GM23248 (cell line): ENCODE measurements at regions not wholly inside any gene's neighbourhood (a gene's known extent, or its start where the extent isn't known, plus 50 kb on each side); places are given as distances from the start of the nearest gene placed in this dataset.

ENCODE experiments used
- DNase-seq: peaks from one replicate; pipeline ENCODE4 v3.0.0-alpha.2; 2015
- H2AFZ ChIP-seq: fragments of 200-600 bp; sonication (generic); 2 replicates; pipeline ENCODE4 v1.6.1; 2016; ENCODE audit warnings: antibody characterized with exemption
- H3F3A ChIP-seq: fragments of 200-600 bp; sonication (generic); 2 replicates; pipeline ENCODE4 v1.6.1; 2016; ENCODE audit warnings: mild to moderate bottlenecking, antibody characterized with exemption, mixed run types; ENCODE audit not compliant: insufficient read depth
- H3K27ac ChIP-seq: fragments of 200-600 bp; sonication (generic); 2 replicates; pipeline ENCODE4 v1.5.1; 2016; ENCODE audit warnings: mild to moderate bottlenecking
- H3K27me3 ChIP-seq: fragments of 200-600 bp; sonication (generic); replicated peaks from 2 replicates; pipeline ENCODE4 v1.6.1; 2016; ENCODE audit warnings: mild to moderate bottlenecking; ENCODE audit not compliant: insufficient read depth
- H3K36me3 ChIP-seq: fragments of 200-600 bp; sonication (generic); 2 replicates; pipeline ENCODE4 v1.6.1; 2016; ENCODE audit warnings: low read depth, mild to moderate bottlenecking
- H3K4me1 ChIP-seq: fragments of 200-600 bp; sonication (generic); 2 replicates; pipeline ENCODE4 v1.6.1; 2016; ENCODE audit warnings: mild to moderate bottlenecking; ENCODE audit not compliant: insufficient read depth
- H3K4me2 ChIP-seq: fragments of 200-600 bp; sonication (generic); one replicate; pipeline ENCODE4 v1.6.1; 2016; ENCODE audit warnings: mild to moderate bottlenecking; ENCODE audit not compliant: unreplicated experiment
- H3K4me3 ChIP-seq: fragments of 200-600 bp; sonication (generic); 2 replicates; pipeline ENCODE4 v1.5.1; 2016; ENCODE audit warnings: mild to moderate bottlenecking
- H3K79me2 ChIP-seq: fragments of 200-600 bp; sonication (generic); 2 replicates; pipeline ENCODE4 v1.6.1; 2016; ENCODE audit warnings: mild to moderate bottlenecking; ENCODE audit not compliant: insufficient read depth
- H3K9ac ChIP-seq: fragments of 200-600 bp; sonication (generic); 2 replicates; pipeline ENCODE4 v1.6.1; 2016; ENCODE audit warnings: mild to moderate bottlenecking
- H3K9me2 ChIP-seq: fragments of 200-600 bp; sonication (generic); 2 replicates; pipeline ENCODE4 v1.6.1; 2016; ENCODE audit warnings: mixed run types, mild to moderate bottlenecking, moderate library complexity; ENCODE audit not compliant: insufficient read depth
- H3K9me3 ChIP-seq: fragments of 200-600 bp; sonication (generic); one replicate; pipeline ENCODE4 v1.6.1; 2017; ENCODE audit warnings: low read depth
- H4K20me1 ChIP-seq: fragments of 200-600 bp; sonication (generic); 2 replicates; pipeline ENCODE4 v1.6.0; 2016; ENCODE audit not compliant: insufficient read depth
- EZH2 ChIP-seq: fragments of 200-600 bp; sonication (generic); IDR thresholded peaks from 2 replicates; pipeline ENCODE4 v1.6.1; 2018; ENCODE audit warnings: antibody characterized with exemption, mild to moderate bottlenecking; ENCODE audit not compliant: insufficient read depth, poor library complexity, severe bottlenecking
- EZH2phosphoT487 ChIP-seq: fragments of 200-600 bp; sonication (generic); IDR thresholded peaks from 2 replicates; pipeline ENCODE4 v1.6.1; 2018; ENCODE audit warnings: antibody characterized with exemption, moderate library complexity, mild to moderate bottlenecking, low read depth; ENCODE audit not compliant: insufficient read depth
- WGBS, 2 experiments: methylation state at CpG; one replicate each; pipeline ENCODE4 v1.1.6; 2015 to 2017; ENCODE audit warnings: low lambda C conversion rate in 2 of 2, low coverage in 1 of 2; ENCODE audit errors: missing lambda C conversion rate in 2 of 2; 5-methylcytosine and 5-hydroxymethylcytosine counted together
- in situ Hi-C: fragments of 300-500 bp; cut with MboI; formaldehyde crosslinking; loops from 2 replicates; pipeline ENCODE4 v1.15.0; 2020

DNA sequence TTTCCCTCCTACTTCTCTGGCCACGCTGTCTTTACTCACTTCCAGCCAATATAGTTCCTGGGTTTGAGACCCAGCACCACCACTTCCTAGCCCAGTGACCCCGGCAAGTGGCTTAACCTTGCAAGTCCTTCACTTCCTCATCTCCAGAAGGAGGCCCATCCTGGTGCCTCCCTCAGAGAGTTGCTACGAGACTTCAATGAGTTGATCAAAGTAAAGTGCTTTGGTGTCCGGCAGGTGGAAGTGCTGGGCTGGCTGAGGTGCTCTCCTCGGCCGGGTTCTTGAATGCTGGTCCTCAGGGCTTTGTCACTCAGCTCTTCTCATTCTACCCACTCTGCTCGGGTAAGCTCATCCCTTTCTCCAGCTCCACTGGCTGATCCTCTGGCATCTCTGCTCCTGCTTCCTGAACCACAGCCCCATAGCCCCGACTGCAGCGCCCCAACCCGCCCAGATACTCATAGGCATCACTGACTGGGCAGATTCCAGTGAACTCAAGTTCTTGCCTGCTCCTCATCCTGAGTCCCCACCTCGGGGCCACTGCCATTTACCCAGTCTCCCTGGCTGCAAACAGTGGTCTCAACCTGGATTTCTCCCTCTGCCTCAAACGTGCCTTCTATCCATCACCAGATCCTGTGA, 75.8 kb upstream of the WNT4 start:
- no peaks in the 10 kb centered on the region for H3K4me1 ChIP-seq
- H3K9me3 ChIP-seq: no peaks in the 10 kb centered on the region
- H3K79me2 ChIP-seq: no peaks in the 10 kb centered on the region
- H3K4me3 ChIP-seq: no peak overlapping the region
- 63% methylated on average over 12 of the region's 12 CpGs for WGBS, 2 experiments
- H3K4me2 ChIP-seq: no peak overlapping the region
- H2AFZ ChIP-seq: no peak overlapping the region
- no peaks in the 10 kb centered on the region for H4K20me1 ChIP-seq
- no peaks in the 10 kb centered on the region for H3F3A ChIP-seq
- no peak overlapping the region for H3K9ac ChIP-seq
- in situ Hi-C loops: no loop called here
- no peaks in the 10 kb centered on the region for H3K9me2 ChIP-seq
- no peaks in the 10 kb centered on the region for H3K36me3 ChIP-seq
- no peak for DNase-seq
- TF ChIP-seq EZH2phosphoT487 (no peak), EZH2 (no peak)
- H3K27me3 ChIP-seq: peaks cover 42% of the 10 kb centered on the region
- no peak overlapping the region for H3K27ac ChIP-seq

- 67 to 74% methylated on average over 8 of the region's 8 CpGs for WGBS, 2 experiments
- DNase-seq: no peak
- H3K4me3 ChIP-seq: no peak overlapping the region
Measured at GRCh38 chr1:22221233-22221780, 78.4 kb upstream of the WNT4 start.

DNA sequence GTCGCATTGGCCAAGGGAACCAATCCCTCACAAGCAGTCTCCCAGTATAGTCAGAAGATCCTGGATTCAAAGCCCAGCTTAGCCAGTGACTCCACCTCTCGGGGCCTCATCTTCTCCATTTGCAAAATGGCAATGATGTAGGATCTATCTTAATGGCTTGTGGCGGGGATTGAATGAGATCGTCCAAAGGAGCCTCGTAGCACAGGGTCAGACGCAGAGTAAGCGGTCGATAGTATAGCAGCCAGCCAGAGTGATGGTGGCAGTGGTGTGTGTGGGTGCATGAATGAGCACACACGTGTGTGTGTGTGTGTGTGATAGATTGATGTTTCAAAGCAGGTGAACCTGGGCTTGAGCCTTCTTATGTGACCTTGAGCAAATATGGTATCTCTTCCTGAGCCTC, 79.8 kb upstream of the WNT4 start:
- peaks cover 21% of the 10 kb centered on the region; the same call in 1 of the 2 replicates for H3K27me3 ChIP-seq

More at GRCh38 chr1:22221233-22221780, 78.4 kb upstream of the WNT4 start:
- in situ Hi-C loops: no loop called here
- H3K27me3 ChIP-seq: peaks cover 20% of the 10 kb centered on the region; the same call in 1 of the 2 replicates
- no peaks in the 10 kb centered on the region for H3K9me3 ChIP-seq
- no peaks in the 10 kb centered on the region for H3K9me2 ChIP-seq
- H3K36me3 ChIP-seq: no peaks in the 10 kb centered on the region
- no peak for TF ChIP-seq EZH2phosphoT487
- no peak for TF ChIP-seq EZH2
- H3K79me2 ChIP-seq: no peaks in the 10 kb centered on the region
- no peaks in the 10 kb centered on the region for H3K4me1 ChIP-seq
- no peaks in the 10 kb centered on the region for H3F3A ChIP-seq
- no peaks in the 10 kb centered on the region for H4K20me1 ChIP-seq
- no peak overlapping the region for H2AFZ ChIP-seq
- H3K4me2 ChIP-seq: no peak overlapping the region
- H3K9ac ChIP-seq: no peak overlapping the region
- H3K27ac ChIP-seq: no peak overlapping the region

DNA sequence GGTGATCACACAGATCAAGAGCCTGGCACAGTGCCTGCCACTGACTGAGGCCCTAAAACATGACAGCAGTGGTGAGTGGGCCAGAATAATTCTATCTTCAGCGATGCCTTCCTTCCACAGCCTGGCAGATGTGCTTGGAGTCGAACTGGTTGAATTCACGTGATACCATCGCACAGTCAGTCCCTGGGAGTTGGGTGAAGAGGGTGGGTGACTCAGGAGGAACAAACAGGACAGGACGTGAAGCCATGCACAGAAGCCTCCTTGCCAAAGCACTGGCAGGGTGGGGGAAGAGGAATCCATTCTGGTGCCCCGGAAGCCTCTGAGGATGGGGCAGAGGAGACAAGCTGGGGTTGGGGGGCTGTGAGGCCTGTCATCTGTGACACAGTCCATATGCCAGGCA, 80.3 kb upstream of the WNT4 start:
- no peak for DNase-seq
- Histone ChIP-seq H3K4me3 (no peak overlapping the region), H3K9me2 (no peaks in the 10 kb centered on the region), H3K27me3 (peaks cover 21% of the 10 kb centered on the region; the same call in 1 of the 2 replicates), H3K4me2 (no peak overlapping the region), H3K9ac (no peak overlapping the region), H3K79me2 (no peaks in the 10 kb centered on the region), H3K4me1 (no peaks in the 10 kb centered on the region), H4K20me1 (no peaks in the 10 kb centered on the region), H3K9me3 (no peaks in the 10 kb centered on the region), H3K27ac (no peak overlapping the region), H2AFZ (no peak overlapping the region), H3F3A (no peaks in the 10 kb centered on the region), H3K36me3 (no peaks in the 10 kb centered on the region)
- in situ Hi-C loops: no loop called here
- 82 to 85% methylated on average over 6 of the region's 6 CpGs for WGBS, 2 experiments
- no peak for TF ChIP-seq EZH2phosphoT487
- TF ChIP-seq EZH2: no peak

More for the DNA sequence above, 79.8 kb upstream of the WNT4 start:
- Histone ChIP-seq H3K4me2 (no peak overlapping the region), H3K4me3 (no peak overlapping the region), H3K9me3 (no peaks in the 10 kb centered on the region), H3F3A (no peaks in the 10 kb centered on the region), H3K4me1 (no peaks in the 10 kb centered on the region), H3K27ac (no peak overlapping the region), H3K79me2 (no peaks in the 10 kb centered on the region), H3K36me3 (no peaks in the 10 kb centered on the region), H4K20me1 (no peaks in the 10 kb centered on the region), H3K9ac (no peak overlapping the region), H2AFZ (no peak overlapping the region), H3K9me2 (no peaks in the 10 kb centered on the region)
- 64 to 66% methylated on average over 9 of the region's 9 CpGs for WGBS, 2 experiments
- TF ChIP-seq EZH2phosphoT487 (no peak), EZH2 (no peak)
- in situ Hi-C loops: no loop called here
- no peak for DNase-seq
